ENCODE measurements at regions not wholly inside any gene's neighbourhood (a gene's known extent, or its start where the extent isn't known, plus 50 kb on each side); places are given as distances from the start of the nearest gene placed in this dataset.

- DNase-seq (ENCODE audit: low read depth in 4 of 4, low spot score in 3 of 4): no peak
Observed at GRCh38 chr5:2696156-2696807, 55.2 kb downstream of the IRX2 start.

GRCh38 chr5:2695200-2695891 lies 56.1 kb downstream of the IRX2 start:
- no peak for DNase-seq (ENCODE audit: low read depth in 4 of 4, low spot score in 3 of 4)

GRCh38 chr5:2691530-2691929 lies 59.9 kb downstream of the IRX2 start:
- DNase-seq (ENCODE audit: low read depth in 4 of 4, low spot score in 3 of 4): no peak

- DNase-seq (ENCODE audit: low read depth in 4 of 4, low spot score in 3 of 4): no peak
Observed at GRCh38 chr5:2690293-2690692, 61.2 kb downstream of the IRX2 start.

- DNase-seq (ENCODE audit: low read depth in 4 of 4, low spot score in 3 of 4): no peak
Observed at GRCh38 chr5:2688586-2688985, 62.9 kb downstream of the IRX2 start.

GRCh38 chr5:2687746-2688145 lies 63.7 kb downstream of the IRX2 start:
- DNase-seq (ENCODE audit: low read depth in 4 of 4, low spot score in 3 of 4): no peak

- DNase-seq (ENCODE audit: low read depth in 4 of 4, low spot score in 3 of 4): no peak
Observed at GRCh38 chr5:2686321-2687124, 65.0 kb downstream of the IRX2 start.

GRCh38 chr5:2685651-2686272 lies 65.7 kb downstream of the IRX2 start:
- DNase-seq (ENCODE audit: low read depth in 4 of 4, low spot score in 3 of 4): no peak

GRCh38 chr5:2684606-2685005 lies 66.9 kb downstream of the IRX2 start:
- no peak for DNase-seq (ENCODE audit: low read depth in 4 of 4, low spot score in 3 of 4)

GRCh38 chr5:2683720-2684119 lies 67.8 kb downstream of the IRX2 start:
- DNase-seq (ENCODE audit: low read depth in 4 of 4, low spot score in 3 of 4): no peak

GRCh38 chr5:2681476-2681875 lies 70.0 kb downstream of the IRX2 start:
- DNase-seq (ENCODE audit: low read depth in 4 of 4, low spot score in 3 of 4): no peak

- no peak for DNase-seq (ENCODE audit: low read depth in 4 of 4, low spot score in 3 of 4)
Observed at GRCh38 chr5:2680979-2681378, 70.5 kb downstream of the IRX2 start.

- DNase-seq (ENCODE audit: low read depth in 4 of 4, low spot score in 3 of 4): no peak
Observed at GRCh38 chr5:2677689-2678088, 73.8 kb downstream of the IRX2 start.

- DNase-seq (ENCODE audit: low read depth in 4 of 4, low spot score in 3 of 4): no peak
Observed at GRCh38 chr5:2675548-2675947, 75.9 kb downstream of the IRX2 start.

GRCh38 chr5:2674456-2674855 lies 77.0 kb downstream of the IRX2 start:
- DNase-seq (ENCODE audit: low read depth in 4 of 4, low spot score in 3 of 4): no peak

GRCh38 chr5:2670940-2671339 lies 80.5 kb downstream of the IRX2 start:
- DNase-seq (ENCODE audit: low read depth in 4 of 4, low spot score in 3 of 4): no peak

- DNase-seq (ENCODE audit: low read depth in 4 of 4, low spot score in 3 of 4): no peak
Observed at GRCh38 chr5:2669913-2670312, 81.6 kb downstream of the IRX2 start.

- DNase-seq (ENCODE audit: low read depth in 4 of 4, low spot score in 3 of 4): no peak
Observed at GRCh38 chr5:2669259-2669658, 82.2 kb downstream of the IRX2 start.

- no peak for DNase-seq (ENCODE audit: low read depth in 4 of 4, low spot score in 3 of 4)
Observed at GRCh38 chr5:2666081-2666480, 85.4 kb downstream of the IRX2 start.

GRCh38 chr5:2663489-2663888 lies 88.0 kb downstream of the IRX2 start:
- no peak for DNase-seq (ENCODE audit: low read depth in 4 of 4, low spot score in 3 of 4)

GRCh38 chr5:2660315-2660714 lies 91.2 kb downstream of the IRX2 start:
- no peak for DNase-seq (ENCODE audit: low read depth in 4 of 4, low spot score in 3 of 4)

Measured in left renal pelvis (tissue), 4 donors.